GDM1 (cell line): ENCODE measurements at regions not wholly inside any gene's neighbourhood (a gene's known extent, or its start where the extent isn't known, plus 50 kb on each side); places are given as distances from the start of the nearest gene placed in this dataset.
"Not testable (repeated sequence)": the region's sequence is repeated elsewhere in the genome, so short reads cannot be mapped to it uniquely, and the experiment has no call there.

ENCODE experiments used
- DNase-seq: peaks from one replicate; lab custom pipeline; 2025; lab: John Stamatoyannopoulos, UW

GRCh38 chr2:14988600-14988999, 356.1 kb downstream of the LRATD1 start:
- no peak for DNase-seq

GRCh38 chr2:14991723-14992122, 359.2 kb downstream of the LRATD1 start:
- no peak for DNase-seq

- DNase-seq: no peak
Measured at GRCh38 chr2:14994721-14995120, 362.2 kb downstream of the LRATD1 start.

GRCh38 chr2:14996351-14997014, 364.0 kb downstream of the LRATD1 start:
- no peak for DNase-seq

GRCh38 chr2:14998546-14998945, 366.0 kb downstream of the LRATD1 start:
- no peak for DNase-seq

GRCh38 chr2:14999114-14999661, 366.7 kb downstream of the LRATD1 start:
- DNase-seq: no peak

GRCh38 chr2:15002519-15002918, 370.0 kb downstream of the LRATD1 start:
- not testable (repeated sequence) for DNase-seq

GRCh38 chr2:15006667-15007066, 374.1 kb downstream of the LRATD1 start:
- DNase-seq: no peak

- DNase-seq: no peak
Measured at GRCh38 chr2:15009681-15010080, 377.2 kb downstream of the LRATD1 start.

GRCh38 chr2:15010346-15010745, 377.8 kb downstream of the LRATD1 start:
- DNase-seq: no peak

GRCh38 chr2:15018814-15019213, 386.3 kb downstream of the LRATD1 start:
- DNase-seq: no peak

- no peak for DNase-seq
Measured at GRCh38 chr2:15023221-15023620, 390.7 kb downstream of the LRATD1 start.

GRCh38 chr2:15028406-15028805, 395.9 kb downstream of the LRATD1 start:
- DNase-seq: no peak

- no peak for DNase-seq
Measured at GRCh38 chr2:15031745-15032240, 399.3 kb downstream of the LRATD1 start.

GRCh38 chr2:15034246-15034645, 401.7 kb downstream of the LRATD1 start:
- DNase-seq: no peak

- no peak for DNase-seq
Measured at GRCh38 chr2:15034860-15035259, 402.3 kb downstream of the LRATD1 start.

GRCh38 chr2:15038366-15039364, 406.1 kb downstream of the LRATD1 start:
- no peak for DNase-seq

GRCh38 chr2:15040429-15041084, 408.0 kb downstream of the LRATD1 start:
- DNase-seq: no peak

- DNase-seq: no peak
Measured at GRCh38 chr2:15041429-15041837, 408.9 kb downstream of the LRATD1 start.

- DNase-seq: no peak
Measured at GRCh38 chr2:15042801-15043217, 410.3 kb downstream of the LRATD1 start.

GRCh38 chr2:15043336-15044058, 411.0 kb downstream of the LRATD1 start:
- DNase-seq: no peak
